Stimulated activated CD8-positive, alpha-beta memory T cell treated with anti-CD3 and anti-CD28 coated beads, Interleukin-2, amount 100 ng/mL, for 1 hour (primary cell): ENCODE measurements at regions not wholly inside any gene's neighbourhood (a gene's known extent, or its start where the extent isn't known, plus 50 kb on each side); places are given as distances from the start of the nearest gene placed in this dataset.

ENCODE experiments used
- DNase-seq, 2 donors: peaks; one replicate each; pipeline ENCODE4 v3.0.0-alpha.2; 2020; ENCODE audit warnings: low read depth in 2 of 2

GRCh38 chr10:44476409-44477045, 91.6 kb upstream of the CXCL12 start:
- no peak for DNase-seq

DNA sequence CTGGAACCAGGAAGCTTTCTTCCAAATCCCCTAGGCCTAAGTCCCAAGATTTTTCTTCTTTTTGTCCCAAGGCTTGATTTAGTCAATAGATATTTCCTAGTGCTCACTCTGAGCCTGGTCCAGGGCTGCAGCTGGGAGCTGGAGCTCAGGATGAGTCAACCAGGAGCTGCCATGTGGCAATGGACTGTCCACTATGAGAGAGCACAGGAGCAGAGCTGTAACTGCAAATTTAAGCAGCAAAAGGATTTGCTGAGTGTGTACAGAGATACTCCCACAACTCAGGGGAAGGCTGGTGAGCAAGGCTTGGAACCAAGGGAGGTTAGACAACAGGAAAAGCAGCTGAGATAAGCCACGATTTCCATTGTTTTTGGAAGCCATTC, 92.1 kb upstream of the CXCL12 start:
- DNase-seq: no peak

- DNase-seq: no peak
Measured at GRCh38 chr10:44478040-44478439, 93.1 kb upstream of the CXCL12 start.

- no peak for DNase-seq
Measured at GRCh38 chr10:44478876-44479705, 94.2 kb upstream of the CXCL12 start.

- DNase-seq: no peak
Measured at GRCh38 chr10:44492678-44493077, 107.8 kb upstream of the CXCL12 start.

GRCh38 chr10:44498222-44498621, 113.3 kb upstream of the CXCL12 start:
- DNase-seq: no peak

DNA sequence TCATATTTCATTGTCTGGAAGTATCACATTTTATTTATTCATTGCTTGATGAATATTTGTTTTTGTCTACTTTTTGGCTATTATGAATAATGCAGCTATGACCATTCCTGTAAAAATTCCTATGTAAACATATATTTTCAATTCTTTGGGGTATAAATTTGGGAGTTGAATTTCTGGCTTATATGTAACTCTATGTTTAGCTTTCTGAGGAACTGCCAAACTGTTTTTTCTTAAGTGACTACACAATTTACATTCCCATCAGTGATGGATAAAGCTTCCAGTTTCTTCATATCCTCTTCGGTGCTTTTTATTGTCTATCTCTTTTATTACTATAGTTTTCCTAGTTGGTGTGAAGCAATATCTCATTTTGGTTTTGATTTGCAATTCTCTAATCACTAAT, 115.6 kb upstream of the CXCL12 start:
- DNase-seq: no peak

DNA sequence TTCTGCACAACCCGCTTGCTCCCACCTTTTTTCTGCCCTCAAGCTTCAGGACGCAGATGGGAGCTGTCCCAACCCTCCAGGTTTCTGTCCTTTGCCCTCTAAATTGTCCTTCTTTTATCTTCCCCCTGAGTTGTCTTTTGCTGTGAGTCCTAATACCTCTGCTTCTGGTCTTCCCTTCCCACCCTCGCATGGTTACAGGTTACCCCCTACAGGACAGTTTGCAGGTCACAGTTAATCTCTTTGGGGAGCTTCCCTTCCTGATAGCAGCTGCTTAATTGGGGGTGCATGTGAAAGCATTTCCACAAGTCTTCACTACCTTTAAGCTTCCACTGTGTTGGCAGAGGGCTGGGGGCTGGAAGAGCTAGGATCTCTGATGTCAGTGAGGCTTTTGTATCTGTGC, 121.5 kb upstream of the CXCL12 start:
- DNase-seq: no peak

GRCh38 chr10:44510379-44511115, 125.7 kb upstream of the CXCL12 start:
- DNase-seq: no peak

DNA sequence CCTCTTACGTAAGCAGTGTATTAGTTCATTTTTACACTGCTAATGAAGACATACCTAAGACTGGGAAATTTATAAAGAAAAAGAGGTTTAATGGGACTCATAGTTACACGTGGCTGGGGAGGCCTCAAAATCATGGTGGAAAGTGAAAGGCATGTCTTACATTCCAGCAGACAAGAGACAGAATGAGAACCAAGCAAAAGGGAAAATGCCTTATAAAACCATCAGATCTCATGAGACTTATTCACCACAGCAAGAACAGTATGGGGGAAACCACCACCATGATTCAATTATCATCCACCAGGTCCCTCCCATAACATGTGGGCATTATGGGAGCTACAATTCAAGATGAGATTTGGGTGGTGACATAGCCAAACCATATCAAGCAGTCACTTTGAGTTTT, 126.3 kb upstream of the CXCL12 start:
- no peak for DNase-seq

GRCh38 chr10:44511601-44512000, 126.7 kb upstream of the CXCL12 start:
- no peak for DNase-seq

- no peak for DNase-seq
Measured at GRCh38 chr10:44512431-44513022, 127.6 kb upstream of the CXCL12 start.

- no peak for DNase-seq
Measured at GRCh38 chr10:44513591-44513990, 128.7 kb upstream of the CXCL12 start.

DNA sequence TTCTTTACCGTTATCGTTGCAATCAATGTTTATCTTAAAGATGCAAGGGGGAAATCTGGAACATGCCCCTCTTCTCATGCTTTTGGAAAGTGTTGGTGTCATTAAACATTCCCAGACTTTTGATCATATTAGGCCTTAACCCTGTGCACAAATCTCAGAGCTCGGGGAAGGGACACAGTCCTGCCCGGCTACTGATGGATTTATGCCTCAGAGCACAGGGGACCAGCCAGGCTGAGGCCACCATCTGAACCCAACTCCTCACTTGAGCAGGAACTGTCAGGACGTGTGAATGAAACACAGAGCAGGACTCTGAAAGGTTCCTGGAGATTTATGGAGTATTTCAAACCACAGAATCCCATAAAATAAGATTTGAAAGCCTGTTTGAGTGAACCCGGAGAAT, 132.0 kb upstream of the CXCL12 start:
- DNase-seq: no peak

GRCh38 chr10:44517635-44518034, 132.7 kb upstream of the CXCL12 start:
- DNase-seq: no peak

- no peak for DNase-seq
Measured at GRCh38 chr10:44519361-44519760, 134.5 kb upstream of the CXCL12 start.

- no peak for DNase-seq
Measured at GRCh38 chr10:44520651-44521050, 135.8 kb upstream of the CXCL12 start.

- no peak for DNase-seq
Measured at GRCh38 chr10:44539178-44539577, 154.3 kb upstream of the CXCL12 start.

- no peak for DNase-seq
Measured at GRCh38 chr10:44552726-44553125, 167.8 kb upstream of the CXCL12 start.

GRCh38 chr10:44557596-44558191, 172.8 kb upstream of the CXCL12 start:
- no peak for DNase-seq

DNA sequence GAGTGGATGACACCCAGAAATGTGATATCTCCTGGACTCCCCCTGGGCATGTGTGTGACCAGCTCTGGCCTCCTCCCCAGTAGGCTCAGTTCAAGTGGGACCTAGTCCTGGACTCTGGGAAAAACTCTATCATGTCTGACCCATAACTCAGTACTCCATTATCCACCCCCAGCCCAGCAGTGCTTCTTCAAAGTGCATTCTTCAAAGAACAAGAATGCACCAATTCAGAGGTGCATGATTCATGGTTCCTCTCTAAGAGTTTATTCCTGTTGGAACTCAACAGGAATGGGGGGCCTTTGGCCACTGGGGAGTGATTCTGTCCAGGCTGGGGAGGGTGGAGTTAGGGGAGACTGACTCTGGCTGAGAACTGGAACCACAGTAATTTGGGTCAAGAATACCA, 173.6 kb upstream of the CXCL12 start:
- DNase-seq: no peak

- no peak for DNase-seq
Measured at GRCh38 chr10:44564361-44564760, 179.5 kb upstream of the CXCL12 start.
